GM19025 (cell line): ENCODE measurements at regions not wholly inside any gene's neighbourhood (a gene's known extent, or its start where the extent isn't known, plus 50 kb on each side); places are given as distances from the start of the nearest gene placed in this dataset.
"Not testable (repeated sequence)": the region's sequence is repeated elsewhere in the genome, so short reads cannot be mapped to it uniquely, and the experiment has no call there.

Source experiments
- ATAC-seq: cut with Tn5 transposase; IDR thresholded peaks from one replicate; pipeline ENCODE4 v1.9.1; 2021; ENCODE audit warnings: mild to moderate bottlenecking, low read depth, moderate library complexity; ENCODE audit not compliant: unreplicated experiment

DNA sequence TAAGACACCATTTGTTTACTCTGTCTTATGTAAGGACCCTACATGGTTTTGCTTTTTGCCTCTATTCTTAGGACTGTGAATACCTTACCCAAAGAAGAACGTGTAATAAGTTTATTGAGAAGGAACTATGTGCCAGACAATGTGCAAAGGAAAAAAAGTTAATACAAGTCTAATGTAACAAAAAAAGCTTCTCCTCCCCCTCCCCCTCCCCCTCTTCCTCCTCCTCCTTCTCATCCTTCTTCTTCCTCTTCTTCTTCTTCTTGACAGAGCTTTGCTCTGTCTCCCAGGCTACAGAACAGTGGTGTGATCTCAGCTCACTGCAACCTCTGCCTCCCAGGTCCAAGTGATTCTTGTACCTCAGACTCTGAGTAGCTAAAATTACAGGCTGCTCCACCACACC is 50.9 kb upstream of the MITF start:
- ATAC-seq, result no peak

GRCh38 chr3:69687641-69688040 is 51.6 kb upstream of the MITF start:
- ATAC-seq, result no peak

DNA sequence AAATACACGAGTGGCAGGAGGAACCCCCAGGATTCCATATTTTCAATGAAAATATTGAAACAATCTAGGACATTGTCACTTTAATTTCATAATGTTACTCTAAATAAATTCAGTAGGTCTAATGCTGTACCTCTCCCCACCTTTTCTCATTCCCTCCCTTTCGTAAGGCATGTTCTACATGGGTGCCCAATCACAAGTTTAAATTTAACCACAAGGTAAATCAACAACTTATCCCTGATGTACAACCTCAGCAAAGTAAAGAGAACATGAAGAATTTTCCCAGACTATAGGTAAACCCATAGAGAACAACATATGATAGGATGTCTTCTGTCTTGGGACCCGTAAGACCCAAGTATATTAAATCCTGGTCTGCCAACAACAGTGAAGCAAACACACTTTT is 53.2 kb upstream of the MITF start:
- ATAC-seq, result no peak

- ATAC-seq, result no peak
Measured at GRCh38 chr3:69684309-69684961, 54.8 kb upstream of the MITF start.

DNA sequence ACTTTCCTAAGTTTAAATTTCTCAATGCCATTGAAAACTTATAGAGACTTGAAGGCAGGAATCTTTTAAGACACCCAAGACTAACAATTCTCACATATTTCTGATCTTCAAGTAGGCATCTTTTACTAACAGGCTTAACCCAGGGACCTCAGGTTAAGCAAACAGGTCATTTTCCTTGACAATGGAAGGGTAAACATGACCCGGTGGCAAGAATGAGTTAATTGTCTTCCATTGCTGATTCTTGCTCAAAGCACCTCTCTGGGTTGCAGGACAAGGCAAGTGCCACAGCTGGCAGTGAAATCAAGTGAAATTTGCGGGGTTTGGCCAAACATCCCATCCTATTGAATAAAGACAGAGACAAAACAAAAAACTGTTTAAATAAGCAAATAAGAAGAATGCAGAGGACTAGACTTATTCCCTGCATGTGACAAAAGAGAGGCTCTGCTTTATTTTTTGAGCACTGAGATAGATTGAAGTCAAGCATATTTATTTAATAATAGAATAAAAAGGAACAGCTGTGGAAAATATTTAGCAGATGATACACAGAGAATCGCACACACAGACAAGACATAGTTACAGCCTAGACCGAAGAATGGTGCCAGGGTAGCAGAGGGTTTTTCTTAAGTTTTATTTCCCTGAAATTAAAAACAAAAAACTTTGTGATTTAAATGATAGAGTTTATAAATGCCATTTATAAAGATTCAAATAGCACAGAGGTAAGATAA is 56.0 kb upstream of the MITF start:
- no peak for ATAC-seq

DNA sequence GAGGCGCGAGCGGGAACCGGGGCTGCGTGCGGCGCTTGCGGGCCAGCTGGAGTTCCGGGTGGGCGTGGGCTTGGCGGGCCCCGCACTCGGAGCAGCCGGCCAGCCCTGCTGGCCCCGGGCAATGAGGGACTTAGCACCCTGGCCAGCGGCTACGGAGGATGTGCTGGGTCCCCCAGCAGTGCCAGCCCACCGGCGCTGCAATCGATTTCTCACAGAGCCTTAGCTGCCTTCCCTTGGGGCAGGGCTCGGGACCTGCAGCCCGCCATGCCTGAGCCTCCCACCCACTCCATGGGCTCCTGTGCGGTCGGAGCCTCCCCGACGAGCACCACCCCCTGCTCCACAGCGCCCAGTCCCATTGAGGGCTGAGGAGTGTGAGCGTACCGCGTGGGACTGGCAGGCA is 61.8 kb upstream of the MITF start:
- ATAC-seq, result not testable (repeated sequence)

GRCh38 chr3:69675786-69676530 is 63.3 kb upstream of the MITF start:
- no peak for ATAC-seq

DNA sequence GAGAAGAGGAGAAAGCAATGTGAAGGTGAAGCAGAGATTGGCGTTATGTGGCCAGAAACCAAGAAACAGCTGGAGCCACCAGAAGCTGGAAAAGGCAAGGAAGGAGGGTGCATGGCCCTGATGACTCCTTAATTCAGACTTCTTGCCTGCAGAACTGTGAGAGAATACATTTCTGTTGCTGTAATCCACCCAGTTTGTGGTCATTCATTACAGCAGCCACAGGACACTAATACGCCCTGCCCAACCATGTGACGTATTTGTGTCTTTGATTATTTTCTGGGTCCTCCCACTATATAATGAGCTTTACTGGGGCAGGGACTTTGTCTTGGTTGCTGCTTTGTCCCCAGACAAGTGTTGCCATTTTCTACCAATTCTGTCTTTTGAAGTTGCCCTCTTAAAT is 64.5 kb upstream of the MITF start:
- no peak for ATAC-seq

DNA sequence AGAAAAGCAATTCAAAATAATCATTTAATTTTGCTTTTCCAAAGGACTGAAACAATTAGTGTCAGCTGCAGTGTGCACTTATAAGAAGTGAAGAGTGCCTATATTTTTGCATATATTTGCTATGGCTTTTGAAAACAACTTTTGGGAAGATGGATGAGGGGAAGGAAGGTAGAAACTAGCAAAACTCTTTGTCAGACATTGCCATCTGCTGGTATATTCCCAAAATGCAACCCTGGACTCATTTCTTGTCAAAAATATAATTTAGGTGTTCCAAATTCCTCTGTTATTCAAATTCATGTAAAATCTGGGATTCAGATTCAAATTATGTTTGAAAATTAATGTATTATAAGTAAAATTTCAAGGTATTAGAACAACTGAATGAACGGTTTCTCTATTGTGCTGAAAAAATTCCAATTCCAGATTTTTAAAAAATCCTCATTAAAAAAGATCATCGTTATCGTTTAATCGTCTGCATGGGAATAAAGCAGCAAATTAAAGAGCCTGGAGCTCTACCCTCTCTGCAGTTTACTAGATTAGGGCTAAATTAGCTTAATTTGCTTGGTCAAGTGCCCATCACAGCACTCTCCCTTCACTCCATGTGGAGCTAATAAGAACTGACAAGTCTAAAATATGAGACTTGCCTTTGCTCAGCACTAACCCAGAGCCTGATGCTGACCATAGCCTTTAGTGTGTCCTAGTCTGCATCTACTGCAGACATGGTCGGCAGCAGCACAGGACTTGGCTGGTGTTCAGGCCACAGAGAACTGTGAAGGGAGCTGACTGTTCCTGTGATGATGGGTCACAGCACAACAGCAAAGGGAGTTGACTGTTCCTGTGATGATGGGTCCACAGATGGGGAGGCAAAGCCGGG is 67.9 kb upstream of the MITF start:
- ATAC-seq, result no peak

GRCh38 chr3:69669070-69669469 is 70.2 kb upstream of the MITF start:
- no peak for ATAC-seq

DNA sequence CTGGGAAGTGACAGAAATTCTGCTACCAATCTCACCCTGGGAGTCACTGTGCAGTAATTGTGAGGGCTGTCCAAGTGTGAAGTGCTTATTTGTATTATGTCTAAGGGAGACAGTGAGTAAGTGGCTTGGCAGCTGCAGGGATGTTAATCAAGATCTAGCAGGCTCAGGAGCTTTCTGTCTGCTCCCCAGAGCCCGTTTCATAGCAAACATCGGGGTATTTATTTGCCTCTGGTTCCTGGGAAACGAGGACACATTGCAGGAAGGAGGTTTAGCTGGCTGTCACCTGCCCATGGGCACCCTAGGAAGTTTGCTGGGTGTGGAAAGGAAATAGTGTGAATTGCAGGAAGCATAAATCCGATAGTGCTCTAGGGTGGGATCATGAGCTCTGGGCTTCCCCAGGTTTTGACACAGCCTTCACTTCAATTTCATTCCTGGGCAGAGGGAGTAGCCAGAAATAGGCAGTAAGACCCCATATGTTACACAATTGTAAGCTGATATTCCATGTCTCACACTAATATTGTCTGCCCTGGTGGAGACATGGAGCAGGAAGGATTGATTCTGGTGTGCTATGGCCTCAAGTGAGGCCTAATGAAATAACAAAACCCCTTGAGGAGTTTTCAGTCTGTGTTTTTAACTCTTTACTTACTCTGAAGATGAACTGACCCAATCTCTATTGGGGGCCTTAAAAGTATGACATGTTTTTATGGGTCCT is 74.1 kb upstream of the MITF start:
- ATAC-seq, result no peak

DNA sequence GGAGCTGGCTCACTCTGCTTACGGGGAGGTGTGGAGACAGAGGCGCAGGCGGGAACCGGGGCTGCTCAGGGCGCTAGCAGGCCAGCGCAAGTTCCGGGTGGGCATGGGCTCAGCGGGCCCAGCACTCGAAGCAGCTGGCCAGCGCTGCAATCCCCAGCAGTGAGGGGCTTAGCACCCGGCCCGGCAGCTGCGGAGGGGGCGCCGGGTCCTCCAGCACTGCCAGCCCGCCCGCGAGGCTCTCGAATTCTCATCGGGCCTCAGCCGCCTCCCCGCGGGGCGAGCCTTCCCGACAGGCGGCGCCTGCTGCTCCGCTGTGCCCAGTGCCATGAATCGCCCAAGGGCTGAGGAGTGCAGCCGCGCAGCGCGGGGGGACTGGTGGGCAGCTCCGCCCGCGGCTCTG is 78.6 kb upstream of the MITF start:
- ATAC-seq, result no peak

DNA sequence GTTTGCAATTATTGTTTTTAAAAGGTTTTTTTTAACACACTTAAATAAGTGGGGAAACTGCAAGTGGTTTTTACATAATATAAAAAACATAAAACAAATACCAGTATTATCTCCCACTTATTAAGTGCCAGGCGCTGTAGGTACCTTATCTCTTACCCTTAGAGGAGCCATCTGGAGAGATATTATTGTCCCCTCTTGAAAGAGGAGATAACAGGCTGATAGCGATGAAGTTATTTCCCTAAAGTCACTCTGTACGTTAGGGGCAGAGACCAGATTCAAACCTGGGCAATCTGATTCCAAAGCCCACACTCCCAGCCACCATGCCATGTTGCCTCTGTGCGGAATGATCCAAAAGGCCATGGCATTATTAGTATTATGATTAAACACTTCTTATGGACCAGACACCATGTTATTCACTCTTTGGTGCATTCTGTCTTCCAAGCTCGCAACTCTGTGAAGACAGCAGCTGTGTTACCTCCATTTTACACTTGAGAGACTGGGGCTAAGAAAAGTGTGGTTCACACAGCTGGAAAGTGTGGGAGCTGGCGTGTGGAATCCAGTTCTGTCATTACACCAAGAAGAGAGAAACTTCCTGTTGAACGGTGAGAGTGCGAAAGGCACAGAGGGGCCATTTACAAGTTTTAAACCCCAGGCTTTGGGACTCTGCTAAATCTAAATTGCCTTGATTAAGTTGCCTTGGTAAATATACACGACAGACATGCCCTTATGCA is 79.9 kb upstream of the MITF start:
- ATAC-seq, result no peak

DNA sequence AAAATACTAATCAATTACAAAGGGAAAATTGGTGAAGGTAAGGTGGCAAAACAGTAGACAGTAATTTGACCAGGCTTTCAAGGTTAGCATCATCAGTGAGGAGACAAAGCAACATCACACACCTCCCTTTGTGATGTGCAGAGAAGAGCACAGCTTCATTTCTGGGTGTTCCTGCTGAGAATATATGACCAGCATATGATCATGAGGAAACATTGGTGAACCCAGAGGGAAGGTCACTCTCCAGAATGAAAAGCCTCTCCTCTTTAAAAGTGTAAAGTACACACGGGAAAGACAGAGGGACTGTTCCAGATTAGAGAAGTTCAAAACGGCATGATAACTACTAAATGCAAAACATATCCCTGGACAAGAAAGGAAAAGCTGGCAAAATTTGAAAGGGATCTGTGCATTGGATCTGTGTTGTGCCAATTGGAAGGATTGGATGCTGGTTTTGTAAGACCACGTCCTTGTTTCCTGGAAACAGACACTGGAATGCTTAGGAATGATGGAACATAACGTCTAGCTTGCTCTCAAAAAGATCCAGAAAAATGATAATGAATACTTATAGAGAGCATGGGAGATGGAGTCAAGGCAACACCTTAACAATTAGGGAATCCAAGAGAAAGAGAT is 80.6 kb upstream of the MITF start:
- no peak for ATAC-seq

GRCh38 chr3:69657030-69657429 is 82.2 kb upstream of the MITF start:
- not testable (repeated sequence) for ATAC-seq

GRCh38 chr3:69651765-69652164 is 87.5 kb upstream of the MITF start:
- no peak for ATAC-seq

- ATAC-seq, result no peak
Measured at GRCh38 chr3:69650066-69650419, 89.2 kb upstream of the MITF start.

DNA sequence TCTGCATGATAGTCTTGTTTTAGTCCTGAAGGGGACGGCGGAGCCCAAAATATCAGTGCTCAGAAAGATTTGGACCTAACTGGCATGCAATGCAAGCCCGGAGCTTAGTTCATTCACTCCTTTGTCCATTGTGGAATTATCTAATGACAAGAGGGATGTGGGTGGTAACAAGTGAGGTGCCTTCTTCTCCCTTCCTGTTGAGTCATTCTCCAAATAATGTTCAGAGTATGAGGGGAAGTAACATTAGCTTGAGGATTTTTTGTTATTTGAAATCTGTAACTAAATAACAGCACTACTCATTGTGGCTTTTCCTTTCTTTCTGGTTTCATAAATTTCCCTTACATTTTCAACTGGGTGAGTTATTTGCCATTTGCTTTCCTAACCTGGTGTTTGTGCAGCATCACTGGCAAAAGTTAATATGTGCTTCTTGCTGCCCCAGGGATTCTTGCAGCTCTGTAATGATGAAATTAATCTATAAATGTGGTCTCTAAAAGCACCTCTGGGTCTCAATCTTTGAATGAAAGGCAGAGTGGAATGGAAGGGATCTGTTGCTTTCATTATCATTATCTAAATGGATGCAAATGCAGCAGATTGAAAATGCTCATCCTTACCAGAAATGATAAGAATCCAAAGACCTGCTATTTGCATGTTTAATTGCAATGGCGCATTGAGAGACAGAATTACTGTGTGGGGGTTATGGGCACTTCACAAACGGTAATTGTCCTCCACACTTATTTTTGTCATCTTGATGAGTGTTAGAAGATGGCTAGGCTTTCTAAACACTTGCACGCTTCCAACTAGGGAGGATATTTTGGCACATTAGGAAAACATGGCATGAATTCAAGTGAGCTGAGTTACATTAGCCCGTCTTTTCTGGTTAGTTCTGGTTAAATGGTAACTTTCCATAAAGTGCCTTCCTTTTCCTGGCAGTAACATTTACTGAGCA is 89.9 kb upstream of the MITF start:
- ATAC-seq, result no peak
